Choroid plexus epithelial cell (primary cell): ENCODE measurements at regions not wholly inside any gene's neighbourhood (a gene's known extent, or its start where the extent isn't known, plus 50 kb on each side); places are given as distances from the start of the nearest gene placed in this dataset.

Source experiments
- DNase-seq: peaks from one replicate; pipeline ENCODE4 v3.0.0-alpha.2; 2010; ENCODE audit warnings: low read depth
- H3K4me3 ChIP-seq: 2 replicates; pipeline ENCODE4 v1.5.1; 2011; ENCODE audit warnings: low read depth, mild to moderate bottlenecking, control low read depth, low read length, moderate library complexity
- TF ChIP-seq, protein P1 (sequence below): conservative IDR thresholded peaks from 2 replicates; pipeline ENCODE4 v1.5.1; 2011; ENCODE audit warnings: low read depth, mild to moderate bottlenecking, control low read depth, inconsistent platforms, low read length, moderate library complexity

DNA sequence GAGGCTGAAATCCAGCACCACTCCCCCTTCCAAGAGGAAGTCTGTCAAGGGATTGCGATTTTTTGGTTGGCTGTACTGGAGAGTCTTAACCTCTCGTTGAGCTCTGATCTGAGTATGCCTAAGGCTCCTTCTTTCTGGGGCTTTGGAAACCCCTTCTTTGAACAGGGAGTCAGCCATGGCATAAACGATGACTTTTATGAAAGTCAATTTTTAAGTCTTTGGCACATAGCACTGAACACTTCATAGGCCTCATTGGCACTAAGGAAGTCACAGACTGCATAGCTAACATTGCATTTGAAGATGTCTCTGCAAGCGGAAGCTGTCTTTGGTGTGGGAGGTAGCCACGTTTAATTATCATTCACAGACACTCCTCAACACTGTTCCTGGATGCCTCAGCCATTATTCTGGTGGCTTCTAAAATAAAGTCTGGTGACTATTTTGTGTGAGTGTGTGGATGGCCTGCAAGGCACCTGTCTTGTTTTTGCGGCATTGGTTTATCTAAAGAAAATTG, 148.2 kb upstream of the NCK2 start:
- TF ChIP-seq, protein P1, sequence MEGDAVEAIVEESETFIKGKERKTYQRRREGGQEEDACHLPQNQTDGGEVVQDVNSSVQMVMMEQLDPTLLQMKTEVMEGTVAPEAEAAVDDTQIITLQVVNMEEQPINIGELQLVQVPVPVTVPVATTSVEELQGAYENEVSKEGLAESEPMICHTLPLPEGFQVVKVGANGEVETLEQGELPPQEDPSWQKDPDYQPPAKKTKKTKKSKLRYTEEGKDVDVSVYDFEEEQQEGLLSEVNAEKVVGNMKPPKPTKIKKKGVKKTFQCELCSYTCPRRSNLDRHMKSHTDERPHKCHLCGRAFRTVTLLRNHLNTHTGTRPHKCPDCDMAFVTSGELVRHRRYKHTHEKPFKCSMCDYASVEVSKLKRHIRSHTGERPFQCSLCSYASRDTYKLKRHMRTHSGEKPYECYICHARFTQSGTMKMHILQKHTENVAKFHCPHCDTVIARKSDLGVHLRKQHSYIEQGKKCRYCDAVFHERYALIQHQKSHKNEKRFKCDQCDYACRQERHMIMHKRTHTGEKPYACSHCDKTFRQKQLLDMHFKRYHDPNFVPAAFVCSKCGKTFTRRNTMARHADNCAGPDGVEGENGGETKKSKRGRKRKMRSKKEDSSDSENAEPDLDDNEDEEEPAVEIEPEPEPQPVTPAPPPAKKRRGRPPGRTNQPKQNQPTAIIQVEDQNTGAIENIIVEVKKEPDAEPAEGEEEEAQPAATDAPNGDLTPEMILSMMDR, result no peak
- no peak for DNase-seq
- no peak overlapping the region for H3K4me3 ChIP-seq

DNA sequence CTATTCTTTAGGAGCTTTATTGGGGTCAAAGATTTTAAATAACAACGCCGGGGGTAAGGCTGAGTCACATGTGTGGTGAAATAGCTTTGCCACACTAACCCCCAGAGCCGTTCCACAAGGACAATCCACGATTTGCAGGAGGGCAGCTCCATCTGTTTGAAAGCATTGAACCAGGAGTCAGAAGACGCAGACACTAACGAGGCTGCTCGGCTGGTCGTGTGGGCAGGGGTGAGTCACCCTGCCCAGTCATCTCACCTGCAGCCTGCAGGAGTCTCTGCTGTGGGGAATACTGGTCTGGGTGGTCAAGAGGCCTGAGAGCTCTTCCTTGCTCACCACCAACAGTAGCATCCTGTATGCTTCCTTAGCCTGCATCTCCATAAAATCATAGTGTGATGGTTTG, 149.2 kb upstream of the NCK2 start:
- TF ChIP-seq, protein P1, result no peak
- DNase-seq, result no peak
- no peak overlapping the region for H3K4me3 ChIP-seq

DNA sequence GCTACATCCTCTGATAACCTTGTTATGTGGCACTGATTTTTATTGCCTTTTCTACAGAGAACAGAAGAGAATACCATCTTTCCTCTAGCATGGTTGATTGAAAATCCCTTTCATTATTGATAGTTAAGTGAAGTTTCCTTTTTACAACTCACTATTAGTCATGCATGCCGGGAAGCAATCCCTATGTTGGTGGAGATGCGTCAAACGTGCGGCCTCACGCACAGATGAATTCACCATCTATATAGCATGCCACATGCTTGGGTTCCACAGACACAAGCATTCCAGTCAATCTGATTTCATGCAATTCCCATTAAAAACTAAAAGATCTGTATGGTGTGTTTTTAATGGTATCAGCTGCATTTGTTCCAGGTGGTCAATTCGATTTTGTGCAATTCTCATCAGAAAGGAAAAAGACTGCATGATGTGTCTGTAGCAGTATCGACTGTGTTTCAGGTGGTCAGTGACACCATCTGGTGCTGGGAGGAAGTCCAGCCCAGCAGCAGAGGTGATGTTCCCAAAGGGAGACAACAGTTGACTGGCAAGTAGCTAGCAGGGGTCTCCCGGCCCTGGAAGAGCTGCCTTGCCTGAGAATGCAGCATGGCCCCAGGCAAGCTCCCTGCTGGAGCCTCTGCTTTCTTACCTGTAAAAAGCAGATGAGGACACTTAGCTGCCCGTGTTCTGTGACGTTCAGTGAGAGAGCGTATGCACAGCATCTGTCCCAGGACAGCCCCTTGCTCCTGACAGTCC, 151.3 kb upstream of the NCK2 start:
- no peak overlapping the region for H3K4me3 ChIP-seq
- no peak for DNase-seq
- TF ChIP-seq, protein P1, result no peak

DNA sequence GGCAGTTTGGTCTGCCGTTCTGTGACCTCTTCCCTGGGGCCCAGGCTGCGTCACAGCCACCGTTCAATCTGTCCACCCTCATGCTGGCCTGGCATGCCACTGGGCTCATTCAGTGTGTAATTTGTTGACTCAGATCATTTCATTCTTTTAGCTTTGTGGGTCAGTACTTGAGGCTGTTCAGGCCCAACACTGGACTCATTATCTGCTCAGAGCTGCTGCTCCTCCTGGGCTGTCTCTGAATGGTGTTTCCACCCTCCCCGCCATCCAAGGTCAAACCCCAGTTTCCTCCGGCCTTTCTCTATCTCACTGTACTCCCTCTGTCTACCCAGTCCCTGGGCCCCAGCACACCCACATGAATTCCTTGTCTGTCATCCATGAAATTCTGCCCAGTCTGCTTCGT, 152.4 kb upstream of the NCK2 start:
- DNase-seq, result no peak
- no peak overlapping the region for H3K4me3 ChIP-seq
- TF ChIP-seq, protein P1, result no peak

DNA sequence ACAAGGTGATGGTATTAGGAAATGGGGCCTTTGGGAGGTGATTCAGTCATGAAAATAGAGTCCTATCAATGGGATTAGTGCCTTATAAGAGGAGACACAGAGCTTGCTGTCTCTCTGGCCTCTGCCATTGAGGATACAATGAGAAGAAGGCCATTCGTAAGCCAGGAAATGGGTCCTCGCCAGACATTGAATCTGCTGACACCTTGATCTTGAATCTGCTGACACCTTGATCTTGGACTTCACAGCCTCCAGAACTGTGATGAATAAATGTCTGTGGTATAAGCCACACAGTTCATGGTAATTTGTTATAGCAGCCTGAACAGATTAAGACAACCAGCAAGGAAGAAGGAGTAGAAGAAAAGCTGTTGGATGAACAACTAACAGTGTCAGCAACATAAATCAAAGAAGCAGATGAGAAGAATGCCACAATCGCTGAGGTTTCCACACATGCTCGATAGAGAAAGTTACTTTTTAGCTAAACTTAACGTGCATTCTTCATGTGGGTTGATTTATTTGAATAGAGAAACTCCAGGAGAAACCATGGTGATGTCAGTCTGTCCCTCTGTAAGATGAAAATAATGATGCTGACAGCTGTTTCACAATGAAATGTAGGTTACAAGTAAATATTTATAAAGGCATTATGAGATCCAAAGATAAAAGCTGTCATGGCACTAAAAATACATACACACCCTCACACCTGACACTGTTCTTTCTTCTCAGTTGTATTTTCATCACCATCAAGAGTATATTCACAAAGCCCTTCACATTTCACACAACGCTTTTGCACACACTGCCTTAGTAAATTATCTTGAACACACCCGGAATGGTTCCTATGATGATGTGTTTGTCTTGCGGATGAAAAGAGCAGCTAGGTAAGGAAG, 153.7 kb upstream of the NCK2 start:
- no peak for DNase-seq
- TF ChIP-seq, protein P1, result no peak
- H3K4me3 ChIP-seq, result no peak overlapping the region

DNA sequence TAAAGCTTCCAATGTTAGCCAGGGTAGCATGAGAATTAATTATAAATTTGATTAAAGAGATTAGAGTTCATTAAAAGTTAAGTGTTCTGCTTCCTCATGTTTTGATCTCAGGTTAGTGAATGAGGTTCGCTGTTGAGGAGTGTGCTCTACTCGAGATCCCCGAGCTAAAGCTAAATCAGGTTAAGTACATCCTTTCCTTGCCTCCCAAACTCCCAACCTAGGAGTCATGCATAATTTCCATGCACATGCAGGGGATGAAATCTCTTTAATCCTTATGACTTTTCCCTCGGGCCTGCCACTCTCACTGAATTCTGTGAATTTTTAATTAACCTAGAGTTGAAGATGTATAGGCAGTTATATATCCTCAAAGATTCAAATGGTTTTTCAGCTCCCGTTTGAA, 156.1 kb upstream of the NCK2 start:
- TF ChIP-seq, protein P1, result no peak
- no peak for DNase-seq
- H3K4me3 ChIP-seq, result no peak overlapping the region
